PC-3 (cell line): ENCODE measurements at regions not wholly inside any gene's neighbourhood (a gene's known extent, or its start where the extent isn't known, plus 50 kb on each side); places are given as distances from the start of the nearest gene placed in this dataset.

Experiments
- ATAC-seq: fragments of 200-7000 bp; cut with Tn5 transposase; 2 replicates; pipeline ENCODE4 v1.9.1; 2020; ENCODE audit warnings: mild to moderate bottlenecking, moderate library complexity
- BruUV-seq: library from RNA; stranded (reverse); fragments of 400-500 nt; replicated peaks from 2 replicates; lab custom pipeline; 2021; lab: Mats Ljungman, UMichigan
- CTCF ChIA-PET: fragments of 300-600 bp; sonication (Branson Sonifier 250); formaldehyde crosslinking; loops from one replicate; lab custom pipeline; 2022; ENCODE audit warnings: antibody characterized with exemption; lab: Charles Lee
- POLR2A ChIA-PET: fragments of 300-600 bp; sonication (Branson Sonifier 250); formaldehyde crosslinking; loops from one replicate; lab custom pipeline; 2022; ENCODE audit warnings: antibody characterized with exemption; ENCODE audit not compliant: unreplicated experiment; lab: Charles Lee
- DNase-seq: peaks from one replicate; pipeline ENCODE4 v3.0.0-alpha.2; 2015
- H2AFZ ChIP-seq: fragments of 300-600 bp; sonication (generic); 2 replicates; pipeline ENCODE4 v1.6.0; 2016; ENCODE audit warnings: antibody characterized with exemption, low read length
- H3F3A ChIP-seq: fragments of 300-600 bp; sonication (generic); one replicate; pipeline ENCODE4 v1.6.0; 2017; ENCODE audit warnings: antibody characterized with exemption, low read length, control low read depth, mild to moderate bottlenecking; ENCODE audit not compliant: unreplicated experiment
- H3K27ac ChIP-seq: fragments of 300-600 bp; sonication (generic); 2 replicates; pipeline ENCODE4 v1.5.1; 2016; ENCODE audit warnings: mild to moderate bottlenecking, low read length
- H3K27me3 ChIP-seq: fragments of 300-600 bp; sonication (generic); 2 replicates; pipeline ENCODE4 v1.6.1; 2016; ENCODE audit warnings: low read length, mixed read lengths
- H3K36me3 ChIP-seq: fragments of 300-600 bp; sonication (generic); 2 replicates; pipeline ENCODE4 v1.6.1; 2016; ENCODE audit warnings: low read depth, mixed run types, low read length, mixed read lengths
- H3K4me1 ChIP-seq: fragments of 300-600 bp; sonication (generic); 2 replicates; pipeline ENCODE4 v1.5.1; 2016; ENCODE audit warnings: low read length; ENCODE audit not compliant: insufficient read depth
- H3K4me2 ChIP-seq: fragments of 300-600 bp; sonication (generic); 2 replicates; pipeline ENCODE4 v1.6.0; 2016; ENCODE audit warnings: low read length
- H3K4me3 ChIP-seq: fragments of 300-600 bp; sonication (generic); 2 replicates; pipeline ENCODE4 v1.5.1; 2016; ENCODE audit warnings: mild to moderate bottlenecking, low read length, mixed read lengths
- H3K79me2 ChIP-seq: fragments of 300-600 bp; sonication (generic); 2 replicates; pipeline ENCODE4 v1.6.1; 2017; ENCODE audit warnings: low read length, mixed read lengths
- H3K9ac ChIP-seq: fragments of 300-600 bp; sonication (generic); 2 replicates; pipeline ENCODE4 v1.6.0; 2016; ENCODE audit warnings: mild to moderate bottlenecking, low read length
- H3K9me2 ChIP-seq: fragments of 300-600 bp; sonication (generic); replicated peaks from 2 replicates; pipeline ENCODE4 v1.6.1; 2016; ENCODE audit warnings: mixed run types, low read length, mixed read lengths
- H3K9me3 ChIP-seq: fragments of 300-600 bp; sonication (generic); 2 replicates; pipeline ENCODE4 v1.6.1; 2016; ENCODE audit warnings: low read length, mixed read lengths
- H4K20me1 ChIP-seq: fragments of 300-600 bp; sonication (generic); 2 replicates; pipeline ENCODE4 v1.6.1; 2016; ENCODE audit warnings: low read length, mixed read lengths
- EZH2 ChIP-seq: fragments of 300-600 bp; sonication (generic); IDR thresholded peaks from one replicate; pipeline ENCODE4 v1.6.1; 2017; ENCODE audit warnings: antibody characterized with exemption, mild to moderate bottlenecking, low read length; ENCODE audit not compliant: unreplicated experiment
- EZH2phosphoT487 ChIP-seq: fragments of 300-600 bp; sonication (generic); IDR thresholded peaks from 2 replicates; pipeline ENCODE4 v1.6.1; 2018; ENCODE audit warnings: mild to moderate bottlenecking, antibody characterized with exemption, low read length, borderline replicate concordance
- intact Hi-C: fragments of 100-400 bp; cut with micrococcal nuclease; formaldehyde crosslinking; loops from 2 replicates; pipeline ENCODE4 v1.9.0; 2023
- TF ChIP-seq, protein P1 (sequence below): fragments of 300-600 bp; sonication (generic); conservative IDR thresholded peaks from 2 replicates; pipeline ENCODE4 v1.5.1; 2017; ENCODE audit warnings: antibody characterized with exemption, low read depth, mild to moderate bottlenecking, low read length

- Histone ChIP-seq H3K4me1 (no peaks in the 10 kb centered on the region), H3K79me2 (no peaks in the 10 kb centered on the region), H3K4me3 (no peak overlapping the region), H4K20me1 (no peaks in the 10 kb centered on the region), H2AFZ (no peak overlapping the region), H3K4me2 (no peak overlapping the region), H3K9ac (no peak overlapping the region), H3K27me3 (no peaks in the 10 kb centered on the region), H3F3A (no peaks in the 10 kb centered on the region), H3K9me2 (no peaks in the 10 kb centered on the region), H3K27ac (no peak overlapping the region), H3K36me3 (no peaks in the 10 kb centered on the region), H3K9me3 (no peaks in the 10 kb centered on the region)
- ChIA-PET POLR2A (no interaction called here), CTCF (no interaction called here)
- BruUV-seq = no TSS peak
- DNase-seq (no peak), ATAC-seq (no peak)
- TF ChIP-seq EZH2phosphoT487 (no peak), EZH2 (no peak)
- TF ChIP-seq, protein P1, sequence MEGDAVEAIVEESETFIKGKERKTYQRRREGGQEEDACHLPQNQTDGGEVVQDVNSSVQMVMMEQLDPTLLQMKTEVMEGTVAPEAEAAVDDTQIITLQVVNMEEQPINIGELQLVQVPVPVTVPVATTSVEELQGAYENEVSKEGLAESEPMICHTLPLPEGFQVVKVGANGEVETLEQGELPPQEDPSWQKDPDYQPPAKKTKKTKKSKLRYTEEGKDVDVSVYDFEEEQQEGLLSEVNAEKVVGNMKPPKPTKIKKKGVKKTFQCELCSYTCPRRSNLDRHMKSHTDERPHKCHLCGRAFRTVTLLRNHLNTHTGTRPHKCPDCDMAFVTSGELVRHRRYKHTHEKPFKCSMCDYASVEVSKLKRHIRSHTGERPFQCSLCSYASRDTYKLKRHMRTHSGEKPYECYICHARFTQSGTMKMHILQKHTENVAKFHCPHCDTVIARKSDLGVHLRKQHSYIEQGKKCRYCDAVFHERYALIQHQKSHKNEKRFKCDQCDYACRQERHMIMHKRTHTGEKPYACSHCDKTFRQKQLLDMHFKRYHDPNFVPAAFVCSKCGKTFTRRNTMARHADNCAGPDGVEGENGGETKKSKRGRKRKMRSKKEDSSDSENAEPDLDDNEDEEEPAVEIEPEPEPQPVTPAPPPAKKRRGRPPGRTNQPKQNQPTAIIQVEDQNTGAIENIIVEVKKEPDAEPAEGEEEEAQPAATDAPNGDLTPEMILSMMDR = no peak
- intact Hi-C loops = no loop called here
Observed at GRCh38 chrX:10988653-10989052, 122.5 kb upstream of the HCCS start.

- Histone ChIP-seq H3F3A (no peaks in the 10 kb centered on the region), H2AFZ (no peak overlapping the region), H3K4me2 (no peak overlapping the region), H3K27me3 (no peaks in the 10 kb centered on the region), H3K27ac (no peak overlapping the region), H3K9me3 (no peaks in the 10 kb centered on the region), H3K9ac (no peak overlapping the region), H3K36me3 (no peaks in the 10 kb centered on the region), H3K4me1 (no peaks in the 10 kb centered on the region), H3K9me2 (no peaks in the 10 kb centered on the region), H4K20me1 (no peaks in the 10 kb centered on the region), H3K4me3 (no peak overlapping the region), H3K79me2 (no peaks in the 10 kb centered on the region)
- ATAC-seq (no peak), DNase-seq (no peak)
- CTCF ChIA-PET = no interaction called here
- POLR2A ChIA-PET = no interaction called here
- no peak for TF ChIP-seq EZH2phosphoT487
- TF ChIP-seq, protein P1 = no peak
- no TSS peak for BruUV-seq
- intact Hi-C loops = no loop called here
Observed at GRCh38 chrX:10989386-10989785, 121.7 kb upstream of the HCCS start.

- no peak for DNase-seq
- Histone ChIP-seq H3K9me3 (no peaks in the 10 kb centered on the region), H3K4me3 (no peak overlapping the region), H3K27me3 (no peaks in the 10 kb centered on the region), H3K9ac (no peak overlapping the region), H3K4me1 (no peaks in the 10 kb centered on the region), H3K79me2 (no peaks in the 10 kb centered on the region), H3K9me2 (no peaks in the 10 kb centered on the region), H2AFZ (no peak overlapping the region), H3F3A (no peaks in the 10 kb centered on the region), H4K20me1 (no peaks in the 10 kb centered on the region), H3K27ac (no peak overlapping the region), H3K4me2 (no peak overlapping the region), H3K36me3 (no peaks in the 10 kb centered on the region)
- CTCF ChIA-PET = no interaction called here
- intact Hi-C loops = no loop called here
- POLR2A ChIA-PET = no interaction called here
- ATAC-seq = no peak
- BruUV-seq = no TSS peak
- TF ChIP-seq, protein P1 = no peak
- TF ChIP-seq EZH2 (no peak), EZH2phosphoT487 (no peak)
Observed at GRCh38 chrX:10990418-10990817, 120.7 kb upstream of the HCCS start.
